ENCODE measurements at regions not wholly inside any gene's neighbourhood (a gene's known extent, or its start where the extent isn't known, plus 50 kb on each side); places are given as distances from the start of the nearest gene placed in this dataset.

- Histone ChIP-seq H3K9me3 (ENCODE audit: low read depth, low read length, poor library complexity, severe bottlenecking) (no peaks in the 10 kb centered on the region), H3K4me3 (ENCODE audit: low read depth, low read length, poor library complexity, severe bottlenecking) (no peak overlapping the region), H3K4me1 (ENCODE audit: insufficient read depth, low read length, poor library complexity, severe bottlenecking) (no peaks in the 10 kb centered on the region), H3K36me3 (ENCODE audit: insufficient read depth, low read length, poor library complexity, severe bottlenecking) (no peaks in the 10 kb centered on the region), H3K27ac (ENCODE audit: low read depth, low read length, poor library complexity, severe bottlenecking) (no peak overlapping the region), H3K27me3 (replicated peaks; ENCODE audit: insufficient read depth, low read depth, low read length, poor library complexity) (no peaks in the 10 kb centered on the region)
- ChIA-PET POLR2A (ENCODE audit: low non-redundant PET) (no interaction called here), CTCF (no interaction called here)
- intact Hi-C loops (cut with micrococcal nuclease; ENCODE audit: unreplicated experiment): no loop called here
- no peak for DNase-seq (ENCODE audit: low spot score)
- BruUV-seq (replicated peaks): no TSS peak
- no peak for TF ChIP-seq EZH2 (IDR thresholded peaks at IDR 0.05; ENCODE audit: borderline replicate concordance, low read depth, low read length, poor library complexity, severe bottlenecking)
- TF ChIP-seq, protein P1, sequence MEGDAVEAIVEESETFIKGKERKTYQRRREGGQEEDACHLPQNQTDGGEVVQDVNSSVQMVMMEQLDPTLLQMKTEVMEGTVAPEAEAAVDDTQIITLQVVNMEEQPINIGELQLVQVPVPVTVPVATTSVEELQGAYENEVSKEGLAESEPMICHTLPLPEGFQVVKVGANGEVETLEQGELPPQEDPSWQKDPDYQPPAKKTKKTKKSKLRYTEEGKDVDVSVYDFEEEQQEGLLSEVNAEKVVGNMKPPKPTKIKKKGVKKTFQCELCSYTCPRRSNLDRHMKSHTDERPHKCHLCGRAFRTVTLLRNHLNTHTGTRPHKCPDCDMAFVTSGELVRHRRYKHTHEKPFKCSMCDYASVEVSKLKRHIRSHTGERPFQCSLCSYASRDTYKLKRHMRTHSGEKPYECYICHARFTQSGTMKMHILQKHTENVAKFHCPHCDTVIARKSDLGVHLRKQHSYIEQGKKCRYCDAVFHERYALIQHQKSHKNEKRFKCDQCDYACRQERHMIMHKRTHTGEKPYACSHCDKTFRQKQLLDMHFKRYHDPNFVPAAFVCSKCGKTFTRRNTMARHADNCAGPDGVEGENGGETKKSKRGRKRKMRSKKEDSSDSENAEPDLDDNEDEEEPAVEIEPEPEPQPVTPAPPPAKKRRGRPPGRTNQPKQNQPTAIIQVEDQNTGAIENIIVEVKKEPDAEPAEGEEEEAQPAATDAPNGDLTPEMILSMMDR (conservative IDR thresholded peaks at IDR 0.05; ENCODE audit: low read depth, low read length): no peak
Measured at GRCh38 chr4:25563071-25563564, 92.5 kb upstream of the SLC34A2 start.

- H3K27ac ChIP-seq (ENCODE audit: low read depth, low read length, poor library complexity, severe bottlenecking): no peak overlapping the region
- no peaks in the 10 kb centered on the region for H3K4me1 ChIP-seq (ENCODE audit: insufficient read depth, low read length, poor library complexity, severe bottlenecking)
- BruUV-seq (replicated peaks): no TSS peak
- intact Hi-C loops (cut with micrococcal nuclease; ENCODE audit: unreplicated experiment): no loop called here
- no peaks in the 10 kb centered on the region for H3K9me3 ChIP-seq (ENCODE audit: low read depth, low read length, poor library complexity, severe bottlenecking)
- no peak for TF ChIP-seq EZH2 (IDR thresholded peaks at IDR 0.05; ENCODE audit: borderline replicate concordance, low read depth, low read length, poor library complexity, severe bottlenecking)
- TF ChIP-seq, protein P1 (conservative IDR thresholded peaks at IDR 0.05; ENCODE audit: low read depth, low read length): no peak
- no peak overlapping the region for H3K4me3 ChIP-seq (ENCODE audit: low read depth, low read length, poor library complexity, severe bottlenecking)
- no peaks in the 10 kb centered on the region for H3K36me3 ChIP-seq (ENCODE audit: insufficient read depth, low read length, poor library complexity, severe bottlenecking)
- H3K27me3 ChIP-seq (replicated peaks; ENCODE audit: insufficient read depth, low read depth, low read length, poor library complexity): no peaks in the 10 kb centered on the region
- DNase-seq (ENCODE audit: low spot score): no peak
- ChIA-PET POLR2A (ENCODE audit: low non-redundant PET) (no interaction called here), CTCF (no interaction called here)
Measured at GRCh38 chr4:25564836-25565235, 90.8 kb upstream of the SLC34A2 start.

DNA sequence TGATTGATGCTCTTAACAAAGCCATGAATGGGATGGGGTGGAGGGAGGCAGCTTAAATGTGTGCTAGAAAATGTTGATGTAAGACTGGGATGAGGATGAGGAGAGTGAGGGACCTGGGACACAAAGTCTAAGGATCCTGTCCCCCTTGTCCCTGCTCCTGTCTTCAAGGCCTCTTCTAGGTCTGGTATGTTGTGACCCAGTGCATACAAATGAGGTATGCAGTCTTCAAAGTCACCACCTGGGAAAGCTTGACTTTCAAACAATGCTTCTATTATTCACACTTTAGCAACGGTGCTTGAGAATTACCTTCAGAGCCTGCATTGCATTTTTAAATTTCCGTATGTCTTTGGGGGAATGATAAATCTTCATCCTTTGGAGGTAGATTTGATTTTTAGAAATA lies 88.4 kb upstream of the SLC34A2 start:
- BruUV-seq (replicated peaks): no TSS peak
- no peak overlapping the region for H3K27ac ChIP-seq (ENCODE audit: low read depth, low read length, poor library complexity, severe bottlenecking)
- no peaks in the 10 kb centered on the region for H3K27me3 ChIP-seq (replicated peaks; ENCODE audit: insufficient read depth, low read depth, low read length, poor library complexity)
- CTCF ChIA-PET: no interaction called here
- intact Hi-C loops (cut with micrococcal nuclease; ENCODE audit: unreplicated experiment): no loop called here
- H3K4me1 ChIP-seq (ENCODE audit: insufficient read depth, low read length, poor library complexity, severe bottlenecking): no peaks in the 10 kb centered on the region
- no peaks in the 10 kb centered on the region for H3K36me3 ChIP-seq (ENCODE audit: insufficient read depth, low read length, poor library complexity, severe bottlenecking)
- no peak overlapping the region for H3K4me3 ChIP-seq (ENCODE audit: low read depth, low read length, poor library complexity, severe bottlenecking)
- no peak for TF ChIP-seq EZH2 (IDR thresholded peaks at IDR 0.05; ENCODE audit: borderline replicate concordance, low read depth, low read length, poor library complexity, severe bottlenecking)
- TF ChIP-seq, protein P1 (conservative IDR thresholded peaks at IDR 0.05; ENCODE audit: low read depth, low read length): no peak
- DNase-seq (ENCODE audit: low spot score): no peak
- POLR2A ChIA-PET (ENCODE audit: low non-redundant PET): no interaction called here
- H3K9me3 ChIP-seq (ENCODE audit: low read depth, low read length, poor library complexity, severe bottlenecking): no peaks in the 10 kb centered on the region

Measured in A673 (cell line).